Pancreas (tissue), 10 donors: ENCODE measurements at regions not wholly inside any gene's neighbourhood (a gene's known extent, or its start where the extent isn't known, plus 50 kb on each side); places are given as distances from the start of the nearest gene placed in this dataset.
A peak's percentile ranks its signal among the peaks of the same experiment; 100 is the strongest.

Experiments used
- ATAC-seq, 4 donors: fragments of 200-7000 bp; cut with Tn5 transposase; one replicate each; pipeline versions ENCODE4 v1.8.0 to v1.9.1; 2020; ENCODE audit warnings: mild to moderate bottlenecking in 4 of 4, moderate library complexity in 4 of 4
- DNase-seq, 6 donors: peaks; one replicate each; pipeline ENCODE4 v3.0.0-alpha.2; 2020
- FAIRE-seq: peaks from 2 replicates; lab custom pipeline; 2012; peaks lifted over from hg19 to GRCh38; lab: Jason Lieb, UNC
- H3K27ac ChIP-seq, 4 donors: fragments of 200-600 bp; sonication (generic); 1 replicate in 3 of 4; 2 replicates in 1 of 4; pipeline versions ENCODE4 v1.5.0 to v1.8.0; 2020
- H3K27me3 ChIP-seq, 4 donors: fragments of 200-600 bp; one replicate each; pipeline ENCODE4 v1.8.0; 2021
- H3K36me3 ChIP-seq, 3 donors: fragments of 200-600 bp; sonication (generic) in 1 of 3; one replicate each; pipeline versions ENCODE4 v1.5.0 to v1.8.0; 2020 to 2021
- H3K4me1 ChIP-seq, 3 donors: fragments of 200-600 bp; one replicate each; pipeline ENCODE4 v1.8.0; 2021
- H3K4me3 ChIP-seq, 4 donors: fragments of 200-600 bp; sonication (generic) in 2 of 4; one replicate each; pipeline versions ENCODE4 v1.5.0 to v1.8.0; 2020 to 2021
- H3K9me3 ChIP-seq, 4 donors: fragments of 200-600 bp; one replicate each; pipeline ENCODE4 v1.8.0; 2021
- CTCF ChIP-seq, 4 donors: fragments of 200-600 bp; sonication (generic) in 3 of 4; IDR thresholded peaks; one replicate each; pipeline versions ENCODE4 v1.5.0 to v1.8.0; 2021; ENCODE audit warnings: antibody characterized with exemption in 4 of 4
- WGBS, 2 donors: extraction: QIAGEN DNeasy Blood & Tissue Kit; methylation state at CpG; one replicate each; pipeline ENCODE4 v1.1.7; 2013; 5-methylcytosine and 5-hydroxymethylcytosine counted together
- intact Hi-C, 3 donors: fragments of 100-400 bp; cut with DNase I; formaldehyde crosslinking; loops; one replicate each; pipeline versions ENCODE4 v1.11.1 to v1.14.2; 2022
- donor health status: healthy with polysubstance abuse.
- donor health status: DM: no; HTN: no; CAD: no; lungs with moderate emphysema.
- donor health status: DM: no; HTN: no; CAD: no.
- donor health status: control.
- donor health status: control.
- donor health status: Bipolar disorder and iron deficiency.
- donor health status: DM: yes; HTN: yes; CAD: no.
- donor health status: DM: no; HTN: no; CAD: no.
- donor health status: DM: no; HTN: no; CAD: no.
- donor health status: DM: yes; HTN: yes; CAD: no.

GRCh38 chr3:107904536-107905066, 186.2 kb downstream of the CD47 start:
- intact Hi-C loops, result no loop called here
- Histone ChIP-seq H3K4me1 (no peaks in the 10 kb centered on the region), H3K27ac (no peak overlapping the region), H3K27me3 (no peaks in the 10 kb centered on the region), H3K4me3 (no peak overlapping the region), H3K36me3 (no peaks in the 10 kb centered on the region), H3K9me3 (no peaks in the 10 kb centered on the region)
- FAIRE-seq (no peak), DNase-seq (no peak), ATAC-seq (peak in 2 of 4 donors; percentile 38 to 48)
- TF ChIP-seq CTCF (IDR thresholded peaks at IDR 0.05), result no peak
- 28 to 31% methylated on average over 6 of the region's 6 CpGs for WGBS, 2 donors

GRCh38 chr3:107899990-107900651, 190.7 kb downstream of the CD47 start:
- TF ChIP-seq CTCF (IDR thresholded peaks at IDR 0.05), result no peak
- no peaks in the 10 kb centered on the region for H3K4me1 ChIP-seq
- H3K27ac ChIP-seq, result no peak overlapping the region
- H3K27me3 ChIP-seq, result no peaks in the 10 kb centered on the region
- no peak for ATAC-seq
- no peak overlapping the region for H3K4me3 ChIP-seq
- 63 to 71% methylated on average over 4 of the region's 4 CpGs for WGBS, 2 donors
- H3K36me3 ChIP-seq, result no peaks in the 10 kb centered on the region
- no peak for FAIRE-seq
- no peak for DNase-seq
- no peaks in the 10 kb centered on the region for H3K9me3 ChIP-seq
- intact Hi-C loops, result no loop called here

- no peaks in the 10 kb centered on the region for H3K27me3 ChIP-seq
- TF ChIP-seq CTCF (IDR thresholded peaks at IDR 0.05), result no peak
- intact Hi-C loops, result no loop called here
- no peak overlapping the region for H3K27ac ChIP-seq
- ATAC-seq, result no peak
- 46 to 53% methylated on average over 4 of the region's 4 CpGs for WGBS, 2 donors
- H3K4me1 ChIP-seq, result no peaks in the 10 kb centered on the region
- no peak for DNase-seq
- H3K36me3 ChIP-seq, result no peaks in the 10 kb centered on the region
- no peaks in the 10 kb centered on the region for H3K9me3 ChIP-seq
- no peak overlapping the region for H3K4me3 ChIP-seq
- no peak for FAIRE-seq
These were observed 193.3 kb downstream of the CD47 start for GRCh38 chr3:107897471-107898061.

GRCh38 chr3:107894998-107895397, 195.8 kb downstream of the CD47 start:
- TF ChIP-seq CTCF (IDR thresholded peaks at IDR 0.05), result no peak
- ATAC-seq (no peak), FAIRE-seq (no peak), DNase-seq (no peak)
- WGBS, 2 donors, result 73 to 87% methylated on average over 4 of the region's 4 CpGs
- Histone ChIP-seq H3K27ac (no peak overlapping the region), H3K27me3 (no peaks in the 10 kb centered on the region), H3K4me3 (no peak overlapping the region), H3K4me1 (peaks cover 0 to 2% (median 0%) of the 10 kb centered on the region in 3 donors), H3K9me3 (no peaks in the 10 kb centered on the region), H3K36me3 (no peaks in the 10 kb centered on the region)
- intact Hi-C loops, result no loop called here
